ENCODE measurements at regions not wholly inside any gene's neighbourhood (a gene's known extent, or its start where the extent isn't known, plus 50 kb on each side); places are given as distances from the start of the nearest gene placed in this dataset.

- DNase-seq = no peak
Observed at GRCh38 chr6:87995461-87995860, 52.2 kb upstream of the SPACA1 start.

- no peak for DNase-seq
Observed at GRCh38 chr6:87993356-87993755, 54.3 kb upstream of the SPACA1 start.

- no peak for DNase-seq
Observed at GRCh38 chr6:87990871-87991270, 56.8 kb upstream of the SPACA1 start.

GRCh38 chr6:87982134-87982533 is 65.5 kb upstream of the SPACA1 start:
- DNase-seq = no peak

- no peak for DNase-seq
Observed at GRCh38 chr6:87979737-87980136, 67.9 kb upstream of the SPACA1 start.

GRCh38 chr6:87976616-87977015 is 71.0 kb upstream of the SPACA1 start:
- no peak for DNase-seq

GRCh38 chr6:87975561-87975960 is 72.1 kb upstream of the SPACA1 start:
- DNase-seq = no peak

- DNase-seq = no peak
Observed at GRCh38 chr6:87972279-87972678, 75.4 kb upstream of the SPACA1 start.

GRCh38 chr6:87971605-87972262 is 75.9 kb upstream of the SPACA1 start:
- DNase-seq = no peak

- DNase-seq = peak in 1 of 2 donors; percentile 18
Observed at GRCh38 chr6:87968435-87969278, 79.0 kb upstream of the SPACA1 start.

- no peak for DNase-seq
Observed at GRCh38 chr6:87965806-87966205, 81.8 kb upstream of the SPACA1 start.

GRCh38 chr6:87959083-87959482 is 88.6 kb upstream of the SPACA1 start:
- no peak for DNase-seq

GRCh38 chr6:87951751-87952150 is 95.9 kb upstream of the SPACA1 start:
- DNase-seq = no peak

- no peak for DNase-seq
Observed at GRCh38 chr6:87950614-87951013, 97.0 kb upstream of the SPACA1 start.

GRCh38 chr6:87949194-87949593 is 98.4 kb upstream of the SPACA1 start:
- DNase-seq = no peak

GRCh38 chr6:87946669-87947068 is 101.0 kb upstream of the SPACA1 start:
- DNase-seq = no peak

- DNase-seq = no peak
Observed at GRCh38 chr6:87945966-87946365, 101.7 kb upstream of the SPACA1 start.

- no peak for DNase-seq
Observed at GRCh38 chr6:87945181-87945580, 102.5 kb upstream of the SPACA1 start.

GRCh38 chr6:87944541-87944954 is 103.1 kb upstream of the SPACA1 start:
- DNase-seq = no peak

GRCh38 chr6:87943191-87943590 is 104.5 kb upstream of the SPACA1 start:
- no peak for DNase-seq

GRCh38 chr6:87941556-87942358 is 105.9 kb upstream of the SPACA1 start:
- DNase-seq = no peak

GRCh38 chr6:87939776-87940175 is 107.9 kb upstream of the SPACA1 start:
- DNase-seq = no peak

- no peak for DNase-seq
Observed at GRCh38 chr6:87938287-87938686, 109.4 kb upstream of the SPACA1 start.

- no peak for DNase-seq
Observed at GRCh38 chr6:87936065-87936464, 111.6 kb upstream of the SPACA1 start.

Data from CD4-positive, alpha-beta T cell treated with Interferon alpha-2 for 1 hour (primary cell).